ENCODE measurements at regions not wholly inside any gene's neighbourhood (a gene's known extent, or its start where the extent isn't known, plus 50 kb on each side); places are given as distances from the start of the nearest gene placed in this dataset.

DNA sequence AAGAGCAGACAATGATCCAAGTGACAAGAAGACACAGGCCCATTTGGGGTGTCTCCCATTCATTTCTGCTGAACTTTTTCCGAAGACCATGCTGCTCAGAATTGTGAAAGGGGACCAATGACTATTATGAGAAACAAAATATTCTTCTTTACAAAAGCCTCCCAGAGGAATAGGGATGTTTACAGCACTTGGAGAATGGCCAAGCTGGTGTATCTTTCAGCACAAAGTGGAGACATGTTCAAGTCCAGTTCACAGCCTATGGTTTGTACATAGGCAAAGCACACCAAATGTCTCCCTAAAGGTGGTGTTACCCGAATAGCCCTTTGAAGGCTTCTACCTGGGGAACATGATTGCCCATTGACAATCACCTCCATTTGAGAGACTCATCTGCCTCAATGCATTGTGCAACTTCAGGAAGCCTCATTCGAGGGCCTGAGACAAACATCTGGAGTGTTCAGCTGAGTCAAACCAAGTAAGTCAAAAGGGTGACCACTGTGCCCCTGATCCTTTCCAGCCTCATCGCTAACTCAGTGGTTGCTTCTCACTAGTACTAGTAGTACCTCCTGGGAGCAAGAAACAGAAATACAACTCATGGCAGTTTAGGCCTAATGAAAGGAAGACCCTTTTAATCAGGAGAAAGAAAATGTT is 451.0 kb upstream of the MARCKS start:
- peak in 1 of 2 donors; percentile 47 for DNase-seq (ENCODE audit: low read depth in 2 of 2)
- TF ChIP-seq, protein P1, sequence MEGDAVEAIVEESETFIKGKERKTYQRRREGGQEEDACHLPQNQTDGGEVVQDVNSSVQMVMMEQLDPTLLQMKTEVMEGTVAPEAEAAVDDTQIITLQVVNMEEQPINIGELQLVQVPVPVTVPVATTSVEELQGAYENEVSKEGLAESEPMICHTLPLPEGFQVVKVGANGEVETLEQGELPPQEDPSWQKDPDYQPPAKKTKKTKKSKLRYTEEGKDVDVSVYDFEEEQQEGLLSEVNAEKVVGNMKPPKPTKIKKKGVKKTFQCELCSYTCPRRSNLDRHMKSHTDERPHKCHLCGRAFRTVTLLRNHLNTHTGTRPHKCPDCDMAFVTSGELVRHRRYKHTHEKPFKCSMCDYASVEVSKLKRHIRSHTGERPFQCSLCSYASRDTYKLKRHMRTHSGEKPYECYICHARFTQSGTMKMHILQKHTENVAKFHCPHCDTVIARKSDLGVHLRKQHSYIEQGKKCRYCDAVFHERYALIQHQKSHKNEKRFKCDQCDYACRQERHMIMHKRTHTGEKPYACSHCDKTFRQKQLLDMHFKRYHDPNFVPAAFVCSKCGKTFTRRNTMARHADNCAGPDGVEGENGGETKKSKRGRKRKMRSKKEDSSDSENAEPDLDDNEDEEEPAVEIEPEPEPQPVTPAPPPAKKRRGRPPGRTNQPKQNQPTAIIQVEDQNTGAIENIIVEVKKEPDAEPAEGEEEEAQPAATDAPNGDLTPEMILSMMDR (IDR thresholded peaks at IDR 0.05; ENCODE audit: low read depth, low read length): no peak

DNA sequence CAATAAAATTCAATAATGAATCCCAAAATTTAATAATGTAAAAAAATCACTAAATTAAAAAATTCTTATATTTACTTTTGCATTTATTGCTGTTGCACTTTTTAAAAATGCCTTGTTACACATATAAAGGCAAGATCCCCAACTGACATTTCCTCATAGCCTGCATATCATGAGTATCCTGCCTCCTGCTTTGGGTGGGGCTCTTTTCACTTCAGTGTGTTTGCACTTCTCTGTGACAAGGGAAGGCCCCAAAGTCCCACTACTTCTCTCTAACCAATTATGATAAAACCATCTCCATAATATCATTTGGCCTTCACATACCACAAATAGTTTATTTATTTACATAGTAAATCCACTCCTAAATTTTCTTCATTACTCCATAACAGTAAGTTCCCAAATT is 446.1 kb upstream of the MARCKS start:
- peak in 1 of 2 donors; percentile 35 for DNase-seq (ENCODE audit: low read depth in 2 of 2)
- H3K4me3 ChIP-seq (replicated peaks in 1 of 2; ENCODE audit: low read depth in 2 of 2, low read length in 2 of 2): no peak overlapping the region
- TF ChIP-seq, protein P1 (IDR thresholded peaks at IDR 0.05; ENCODE audit: low read depth, low read length): no peak

More for the DNA sequence above, 451.0 kb upstream of the MARCKS start:
- no peak overlapping the region for H3K4me3 ChIP-seq (replicated peaks in 1 of 2; ENCODE audit: low read depth in 2 of 2, low read length in 2 of 2)

DNA sequence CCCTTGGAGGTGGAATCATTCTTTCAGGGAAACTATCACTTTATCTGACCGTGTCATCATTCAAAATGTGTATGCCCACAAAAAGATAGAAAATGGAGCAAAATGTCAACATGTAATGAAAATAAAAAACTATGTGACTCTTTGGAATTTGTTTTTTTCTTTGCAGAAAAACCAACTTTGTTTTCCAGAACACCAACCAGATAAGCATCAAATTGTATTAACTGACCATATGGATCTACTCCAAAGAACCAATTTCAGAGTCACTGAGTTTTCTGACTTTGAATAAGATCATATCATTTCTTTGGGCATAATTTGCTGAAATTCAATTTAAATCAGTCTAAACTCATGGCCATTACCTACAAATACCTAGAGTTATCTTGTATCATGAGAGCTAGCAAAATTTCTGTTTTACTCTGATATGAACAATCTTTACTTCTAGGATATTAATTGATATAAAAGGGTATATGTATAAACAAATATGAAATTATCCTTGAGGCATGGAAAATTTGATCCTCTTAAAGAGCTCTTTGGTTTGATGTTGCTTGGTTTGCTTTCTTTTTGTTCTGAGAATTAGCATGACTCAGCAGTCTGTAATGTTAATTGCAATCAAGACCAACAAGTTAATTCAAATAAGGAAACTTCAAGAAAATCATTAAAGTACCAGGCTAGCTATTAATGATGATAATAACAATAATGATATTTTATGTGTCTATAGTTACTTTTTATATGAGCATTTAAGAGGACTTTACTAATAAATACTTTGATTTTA is 444.4 kb upstream of the MARCKS start:
- TF ChIP-seq, protein P1 (IDR thresholded peaks at IDR 0.05; ENCODE audit: low read depth, low read length): no peak
- DNase-seq (ENCODE audit: low read depth in 2 of 2): peak in 1 of 2 donors; percentile 12
- H3K4me3 ChIP-seq (replicated peaks in 1 of 2; ENCODE audit: low read depth in 2 of 2, low read length in 2 of 2): no peak overlapping the region

DNA sequence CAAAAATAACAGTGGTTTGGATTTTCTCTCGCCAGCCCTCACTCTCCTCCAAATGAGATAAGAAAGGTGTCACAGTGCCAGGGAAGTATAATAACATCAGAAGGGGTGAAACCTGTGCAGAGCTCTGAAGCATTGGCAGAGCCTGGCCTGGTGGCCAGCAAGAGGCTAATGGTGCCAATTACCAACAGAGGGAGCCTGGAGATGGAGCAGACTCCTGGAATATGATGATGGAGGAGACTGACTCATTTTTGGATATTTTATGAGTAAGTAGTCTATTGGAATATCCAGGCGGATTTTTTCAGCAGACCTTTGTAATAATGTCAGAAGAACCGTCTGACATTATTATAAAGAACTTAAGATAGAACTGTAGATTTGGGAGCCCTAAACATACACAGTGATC is 442.6 kb upstream of the MARCKS start:
- peak; percentile 80 to 88 for DNase-seq (ENCODE audit: low read depth in 2 of 2)
- H3K4me3 ChIP-seq (replicated peaks in 1 of 2; ENCODE audit: low read depth in 2 of 2, low read length in 2 of 2): no peak overlapping the region
- TF ChIP-seq, protein P1 (IDR thresholded peaks at IDR 0.05; ENCODE audit: low read depth, low read length): peak; percentile 80

DNA sequence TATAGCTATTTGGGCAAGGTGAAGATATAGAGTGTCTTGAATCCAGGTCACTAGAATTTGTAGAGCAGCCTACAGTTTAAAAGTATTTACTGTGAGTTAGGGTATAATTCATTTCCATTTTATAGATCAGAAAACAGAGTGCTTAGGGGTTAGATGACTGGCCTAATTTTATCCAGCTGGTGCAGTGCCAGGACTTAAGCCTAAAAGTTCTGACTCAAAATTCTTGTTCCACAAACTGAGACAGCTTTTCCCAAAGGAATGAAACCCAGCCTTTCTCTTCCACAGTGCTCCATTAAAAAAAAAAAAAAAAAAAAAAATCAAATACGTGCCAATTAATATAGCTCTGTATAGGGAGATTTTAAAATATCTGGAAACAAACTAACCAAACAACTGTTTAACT is 441.0 kb upstream of the MARCKS start:
- DNase-seq (ENCODE audit: low read depth in 2 of 2): peak; percentile 37 to 40
- no peak overlapping the region for H3K4me3 ChIP-seq (replicated peaks in 1 of 2; ENCODE audit: low read depth in 2 of 2, low read length in 2 of 2)
- TF ChIP-seq, protein P1 (IDR thresholded peaks at IDR 0.05; ENCODE audit: low read depth, low read length): no peak

DNA sequence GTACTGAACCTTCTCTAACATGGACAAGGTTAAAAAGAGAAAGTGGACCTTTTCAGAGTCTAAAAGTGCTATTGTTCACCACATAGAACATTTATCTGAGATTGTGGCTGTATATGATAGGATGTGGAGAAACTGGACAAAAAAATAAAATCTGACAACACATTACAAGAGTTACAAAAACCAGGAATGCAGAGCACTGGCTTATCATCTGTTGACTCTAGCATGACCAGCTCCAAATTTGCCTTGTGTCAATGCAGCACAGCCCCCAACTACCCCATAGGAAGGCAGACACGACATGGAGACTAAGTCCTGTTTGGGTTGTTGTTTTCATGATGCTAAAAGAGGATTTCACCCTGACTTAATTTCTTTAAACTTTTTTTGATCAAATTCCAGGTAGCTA is 436.9 kb upstream of the MARCKS start:
- no peak for DNase-seq (ENCODE audit: low read depth in 2 of 2)
- TF ChIP-seq, protein P1 (IDR thresholded peaks at IDR 0.05; ENCODE audit: low read depth, low read length): no peak
- H3K4me3 ChIP-seq (replicated peaks in 1 of 2; ENCODE audit: low read depth in 2 of 2, low read length in 2 of 2): no peak overlapping the region

Data from cardiac fibroblast (primary cell).